Astrocyte of the hippocampus (primary cell): ENCODE measurements at regions not wholly inside any gene's neighbourhood (a gene's known extent, or its start where the extent isn't known, plus 50 kb on each side); places are given as distances from the start of the nearest gene placed in this dataset.
A peak's percentile ranks its signal among the peaks of the same experiment; 100 is the strongest.
"Not testable (repeated sequence)": the region's sequence is repeated elsewhere in the genome, so short reads cannot be mapped to it uniquely, and the experiment has no call there.

ENCODE experiments used
- DNase-seq: peaks from one replicate; pipeline ENCODE4 v3.0.0; 2011; ENCODE audit warnings: low read depth, low spot score

GRCh38 chrX:16067886-16068515, 55.4 kb upstream of the GRPR start:
- DNase-seq: no peak

- no peak for DNase-seq
Observed at GRCh38 chrX:16063921-16064320, 59.4 kb upstream of the GRPR start.

GRCh38 chrX:16063141-16063540, 60.2 kb upstream of the GRPR start:
- no peak for DNase-seq

- DNase-seq: no peak
Observed at GRCh38 chrX:16061296-16061695, 62.1 kb upstream of the GRPR start.

GRCh38 chrX:16060252-16060651, 63.1 kb upstream of the GRPR start:
- no peak for DNase-seq

GRCh38 chrX:16049126-16049525, 74.2 kb upstream of the GRPR start:
- not testable (repeated sequence) for DNase-seq

- no peak for DNase-seq
Observed at GRCh38 chrX:16042980-16043379, 80.4 kb upstream of the GRPR start.

GRCh38 chrX:16039834-16040233, 83.5 kb upstream of the GRPR start:
- no peak for DNase-seq

- DNase-seq: no peak
Observed at GRCh38 chrX:16039363-16039762, 84.0 kb upstream of the GRPR start.

GRCh38 chrX:16033331-16033730, 90.0 kb upstream of the GRPR start:
- DNase-seq: no peak

- no peak for DNase-seq
Observed at GRCh38 chrX:16028576-16028975, 94.8 kb upstream of the GRPR start.

GRCh38 chrX:16023790-16024734, 99.3 kb upstream of the GRPR start:
- peak; percentile 86 for DNase-seq

- peak; percentile 28 for DNase-seq
Observed at GRCh38 chrX:16022580-16023200, 100.7 kb upstream of the GRPR start.

GRCh38 chrX:16018291-16018690, 105.1 kb upstream of the GRPR start:
- DNase-seq: no peak

GRCh38 chrX:16014171-16014570, 109.2 kb upstream of the GRPR start:
- no peak for DNase-seq

GRCh38 chrX:16012250-16012649, 111.1 kb upstream of the GRPR start:
- DNase-seq: no peak

GRCh38 chrX:16005917-16006316, 117.4 kb upstream of the GRPR start:
- DNase-seq: no peak

- peak; percentile 18 for DNase-seq
Observed at GRCh38 chrX:16002185-16002584, 121.2 kb upstream of the GRPR start.

- no peak for DNase-seq
Observed at GRCh38 chrX:15998350-15998749, 125.0 kb upstream of the GRPR start.

- peak; percentile 5 for DNase-seq
Observed at GRCh38 chrX:15989716-15990115, 133.6 kb upstream of the GRPR start.

- DNase-seq: peak; percentile 74
Observed at GRCh38 chrX:15988661-15989603, 134.3 kb upstream of the AP1S2 start.
